ENCODE measurements at regions not wholly inside any gene's neighbourhood (a gene's known extent, or its start where the extent isn't known, plus 50 kb on each side); places are given as distances from the start of the nearest gene placed in this dataset.

DNA sequence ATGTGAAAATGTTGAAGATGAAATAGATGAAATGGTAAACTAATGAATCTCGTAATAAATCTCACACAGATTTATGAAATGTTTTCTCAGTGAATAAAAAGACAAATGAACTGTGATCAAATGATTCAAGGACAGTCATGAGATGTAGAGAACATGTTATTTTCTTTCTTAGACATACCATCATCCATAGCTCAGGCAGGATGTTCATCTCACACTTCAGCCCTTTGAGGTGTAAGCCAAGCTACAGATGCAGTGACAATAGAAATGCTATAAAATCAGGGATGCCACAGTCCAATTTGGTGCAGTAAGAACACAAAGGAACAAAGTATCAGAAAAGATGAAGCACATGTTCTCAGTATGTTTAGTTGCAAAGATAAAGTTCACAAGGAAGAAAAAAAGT, 242.7 kb upstream of the KRR1 start:
- H3K27ac ChIP-seq (ENCODE audit: low read depth), result no peak overlapping the region
- peaks cover 2% of the 10 kb centered on the region for H3K27me3 Mint-ChIP-seq (ENCODE audit: insufficient read depth, low read depth, poor library complexity)
- H3K4me1 ChIP-seq (ENCODE audit: insufficient read depth), result no peaks in the 10 kb centered on the region
- H3F3A ChIP-seq (replicated peaks; ENCODE audit: low read depth), result no peaks in the 10 kb centered on the region
- H3K4me3 Mint-ChIP-seq, result no peak overlapping the region
- TF ChIP-seq CREB1 (CRISPR knock-in tag; IDR thresholded peaks at IDR 0.05; ENCODE audit: low read depth) (no peak), POLR2AphosphoS5 (IDR thresholded peaks at IDR 0.05; ENCODE audit: low read depth) (no peak), JUNB (IDR thresholded peaks at IDR 0.05; ENCODE audit: unreplicated experiment) (no peak), ZNF331 (CRISPR knock-in tag; IDR thresholded peaks at IDR 0.05; ENCODE audit: low read depth) (no peak), ZNF114 (CRISPR knock-in tag; IDR thresholded peaks at IDR 0.05) (no peak), EZH2 (IDR thresholded peaks at IDR 0.05; ENCODE audit: low read depth, unreplicated experiment) (no peak), EZH2phosphoT487 (IDR thresholded peaks at IDR 0.05; ENCODE audit: unreplicated experiment) (no peak), NANOG (IDR thresholded peaks at IDR 0.05; ENCODE audit: borderline replicate concordance) (no peak), STAT1 (IDR thresholded peaks at IDR 0.05; ENCODE audit: unreplicated experiment) (no peak)
- TF ChIP-seq, protein P1, sequence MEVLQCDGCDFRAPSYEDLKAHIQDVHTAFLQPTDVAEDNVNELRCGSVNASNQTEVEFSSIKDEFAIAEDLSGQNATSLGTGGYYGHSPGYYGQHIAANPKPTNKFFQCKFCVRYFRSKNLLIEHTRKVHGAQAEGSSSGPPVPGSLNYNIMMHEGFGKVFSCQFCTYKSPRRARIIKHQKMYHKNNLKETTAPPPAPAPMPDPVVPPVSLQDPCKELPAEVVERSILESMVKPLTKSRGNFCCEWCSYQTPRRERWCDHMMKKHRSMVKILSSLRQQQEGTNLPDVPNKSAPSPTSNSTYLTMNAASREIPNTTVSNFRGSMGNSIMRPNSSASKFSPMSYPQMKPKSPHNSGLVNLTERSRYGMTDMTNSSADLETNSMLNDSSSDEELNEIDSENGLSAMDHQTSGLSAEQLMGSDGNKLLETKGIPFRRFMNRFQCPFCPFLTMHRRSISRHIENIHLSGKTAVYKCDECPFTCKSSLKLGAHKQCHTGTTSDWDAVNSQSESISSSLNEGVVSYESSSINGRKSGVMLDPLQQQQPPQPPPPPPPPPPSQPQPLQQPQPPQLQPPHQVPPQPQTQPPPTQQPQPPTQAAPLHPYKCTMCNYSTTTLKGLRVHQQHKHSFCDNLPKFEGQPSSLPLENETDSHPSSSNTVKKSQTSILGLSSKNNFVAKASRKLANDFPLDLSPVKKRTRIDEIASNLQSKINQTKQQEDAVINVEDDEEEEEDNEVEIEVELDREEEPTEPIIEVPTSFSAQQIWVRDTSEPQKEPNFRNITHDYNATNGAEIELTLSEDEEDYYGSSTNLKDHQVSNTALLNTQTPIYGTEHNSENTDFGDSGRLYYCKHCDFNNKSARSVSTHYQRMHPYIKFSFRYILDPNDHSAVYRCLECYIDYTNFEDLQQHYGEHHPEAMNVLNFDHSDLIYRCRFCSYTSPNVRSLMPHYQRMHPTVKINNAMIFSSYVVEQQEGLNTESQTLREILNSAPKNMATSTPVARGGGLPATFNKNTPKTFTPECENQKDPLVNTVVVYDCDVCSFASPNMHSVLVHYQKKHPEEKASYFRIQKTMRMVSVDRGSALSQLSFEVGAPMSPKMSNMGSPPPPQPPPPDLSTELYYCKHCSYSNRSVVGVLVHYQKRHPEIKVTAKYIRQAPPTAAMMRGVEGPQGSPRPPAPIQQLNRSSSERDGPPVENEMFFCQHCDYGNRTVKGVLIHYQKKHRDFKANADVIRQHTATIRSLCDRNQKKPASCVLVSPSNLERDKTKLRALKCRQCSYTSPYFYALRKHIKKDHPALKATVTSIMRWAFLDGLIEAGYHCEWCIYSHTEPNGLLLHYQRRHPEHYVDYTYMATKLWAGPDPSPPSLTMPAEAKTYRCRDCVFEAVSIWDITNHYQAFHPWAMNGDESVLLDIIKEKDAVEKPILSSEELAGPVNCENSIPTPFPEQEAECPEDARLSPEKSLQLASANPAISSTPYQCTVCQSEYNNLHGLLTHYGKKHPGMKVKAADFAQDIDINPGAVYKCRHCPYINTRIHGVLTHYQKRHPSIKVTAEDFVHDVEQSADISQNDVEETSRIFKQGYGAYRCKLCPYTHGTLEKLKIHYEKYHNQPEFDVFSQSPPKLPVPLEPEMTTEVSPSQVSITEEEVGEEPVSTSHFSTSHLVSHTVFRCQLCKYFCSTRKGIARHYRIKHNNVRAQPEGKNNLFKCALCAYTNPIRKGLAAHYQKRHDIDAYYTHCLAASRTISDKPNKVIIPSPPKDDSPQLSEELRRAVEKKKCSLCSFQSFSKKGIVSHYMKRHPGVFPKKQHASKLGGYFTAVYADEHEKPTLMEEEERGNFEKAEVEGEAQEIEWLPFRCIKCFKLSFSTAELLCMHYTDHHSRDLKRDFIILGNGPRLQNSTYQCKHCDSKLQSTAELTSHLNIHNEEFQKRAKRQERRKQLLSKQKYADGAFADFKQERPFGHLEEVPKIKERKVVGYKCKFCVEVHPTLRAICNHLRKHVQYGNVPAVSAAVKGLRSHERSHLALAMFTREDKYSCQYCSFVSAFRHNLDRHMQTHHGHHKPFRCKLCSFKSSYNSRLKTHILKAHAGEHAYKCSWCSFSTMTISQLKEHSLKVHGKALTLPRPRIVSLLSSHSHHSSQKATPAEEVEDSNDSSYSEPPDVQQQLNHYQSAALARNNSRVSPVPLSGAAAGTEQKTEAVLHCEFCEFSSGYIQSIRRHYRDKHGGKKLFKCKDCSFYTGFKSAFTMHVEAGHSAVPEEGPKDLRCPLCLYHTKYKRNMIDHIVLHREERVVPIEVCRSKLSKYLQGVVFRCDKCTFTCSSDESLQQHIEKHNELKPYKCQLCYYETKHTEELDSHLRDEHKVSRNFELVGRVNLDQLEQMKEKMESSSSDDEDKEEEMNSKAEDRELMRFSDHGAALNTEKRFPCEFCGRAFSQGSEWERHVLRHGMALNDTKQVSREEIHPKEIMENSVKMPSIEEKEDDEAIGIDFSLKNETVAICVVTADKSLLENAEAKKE (CRISPR knock-in tag; IDR thresholded peaks at IDR 0.05), result no peak
- TF ChIP-seq, protein P2, sequence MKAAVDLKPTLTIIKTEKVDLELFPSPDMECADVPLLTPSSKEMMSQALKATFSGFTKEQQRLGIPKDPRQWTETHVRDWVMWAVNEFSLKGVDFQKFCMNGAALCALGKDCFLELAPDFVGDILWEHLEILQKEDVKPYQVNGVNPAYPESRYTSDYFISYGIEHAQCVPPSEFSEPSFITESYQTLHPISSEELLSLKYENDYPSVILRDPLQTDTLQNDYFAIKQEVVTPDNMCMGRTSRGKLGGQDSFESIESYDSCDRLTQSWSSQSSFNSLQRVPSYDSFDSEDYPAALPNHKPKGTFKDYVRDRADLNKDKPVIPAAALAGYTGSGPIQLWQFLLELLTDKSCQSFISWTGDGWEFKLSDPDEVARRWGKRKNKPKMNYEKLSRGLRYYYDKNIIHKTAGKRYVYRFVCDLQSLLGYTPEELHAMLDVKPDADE (IDR thresholded peaks at IDR 0.05), result no peak
- TF ChIP-seq, protein P3, sequence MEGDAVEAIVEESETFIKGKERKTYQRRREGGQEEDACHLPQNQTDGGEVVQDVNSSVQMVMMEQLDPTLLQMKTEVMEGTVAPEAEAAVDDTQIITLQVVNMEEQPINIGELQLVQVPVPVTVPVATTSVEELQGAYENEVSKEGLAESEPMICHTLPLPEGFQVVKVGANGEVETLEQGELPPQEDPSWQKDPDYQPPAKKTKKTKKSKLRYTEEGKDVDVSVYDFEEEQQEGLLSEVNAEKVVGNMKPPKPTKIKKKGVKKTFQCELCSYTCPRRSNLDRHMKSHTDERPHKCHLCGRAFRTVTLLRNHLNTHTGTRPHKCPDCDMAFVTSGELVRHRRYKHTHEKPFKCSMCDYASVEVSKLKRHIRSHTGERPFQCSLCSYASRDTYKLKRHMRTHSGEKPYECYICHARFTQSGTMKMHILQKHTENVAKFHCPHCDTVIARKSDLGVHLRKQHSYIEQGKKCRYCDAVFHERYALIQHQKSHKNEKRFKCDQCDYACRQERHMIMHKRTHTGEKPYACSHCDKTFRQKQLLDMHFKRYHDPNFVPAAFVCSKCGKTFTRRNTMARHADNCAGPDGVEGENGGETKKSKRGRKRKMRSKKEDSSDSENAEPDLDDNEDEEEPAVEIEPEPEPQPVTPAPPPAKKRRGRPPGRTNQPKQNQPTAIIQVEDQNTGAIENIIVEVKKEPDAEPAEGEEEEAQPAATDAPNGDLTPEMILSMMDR (conservative IDR thresholded peaks at IDR 0.05; ENCODE audit: low read depth in 2 of 2), result no peak
- TF ChIP-seq, protein P4, sequence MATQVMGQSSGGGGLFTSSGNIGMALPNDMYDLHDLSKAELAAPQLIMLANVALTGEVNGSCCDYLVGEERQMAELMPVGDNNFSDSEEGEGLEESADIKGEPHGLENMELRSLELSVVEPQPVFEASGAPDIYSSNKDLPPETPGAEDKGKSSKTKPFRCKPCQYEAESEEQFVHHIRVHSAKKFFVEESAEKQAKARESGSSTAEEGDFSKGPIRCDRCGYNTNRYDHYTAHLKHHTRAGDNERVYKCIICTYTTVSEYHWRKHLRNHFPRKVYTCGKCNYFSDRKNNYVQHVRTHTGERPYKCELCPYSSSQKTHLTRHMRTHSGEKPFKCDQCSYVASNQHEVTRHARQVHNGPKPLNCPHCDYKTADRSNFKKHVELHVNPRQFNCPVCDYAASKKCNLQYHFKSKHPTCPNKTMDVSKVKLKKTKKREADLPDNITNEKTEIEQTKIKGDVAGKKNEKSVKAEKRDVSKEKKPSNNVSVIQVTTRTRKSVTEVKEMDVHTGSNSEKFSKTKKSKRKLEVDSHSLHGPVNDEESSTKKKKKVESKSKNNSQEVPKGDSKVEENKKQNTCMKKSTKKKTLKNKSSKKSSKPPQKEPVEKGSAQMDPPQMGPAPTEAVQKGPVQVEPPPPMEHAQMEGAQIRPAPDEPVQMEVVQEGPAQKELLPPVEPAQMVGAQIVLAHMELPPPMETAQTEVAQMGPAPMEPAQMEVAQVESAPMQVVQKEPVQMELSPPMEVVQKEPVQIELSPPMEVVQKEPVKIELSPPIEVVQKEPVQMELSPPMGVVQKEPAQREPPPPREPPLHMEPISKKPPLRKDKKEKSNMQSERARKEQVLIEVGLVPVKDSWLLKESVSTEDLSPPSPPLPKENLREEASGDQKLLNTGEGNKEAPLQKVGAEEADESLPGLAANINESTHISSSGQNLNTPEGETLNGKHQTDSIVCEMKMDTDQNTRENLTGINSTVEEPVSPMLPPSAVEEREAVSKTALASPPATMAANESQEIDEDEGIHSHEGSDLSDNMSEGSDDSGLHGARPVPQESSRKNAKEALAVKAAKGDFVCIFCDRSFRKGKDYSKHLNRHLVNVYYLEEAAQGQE (IDR thresholded peaks at IDR 0.05; ENCODE audit: unreplicated experiment), result no peak
- H3K4me1 Mint-ChIP-seq, result no peaks in the 10 kb centered on the region
- no peaks in the 10 kb centered on the region for H3K36me3 ChIP-seq (ENCODE audit: insufficient read depth)
- H3K79me2 ChIP-seq (replicated peaks; ENCODE audit: insufficient read depth), result no peaks in the 10 kb centered on the region
- ATAC-seq (no peak), DNase-seq (ENCODE audit: low spot score) (no peak)
- no peaks in the 10 kb centered on the region for H3K9me2 ChIP-seq (ENCODE audit: insufficient read depth)
- no peaks in the 10 kb centered on the region for H3K36me3 Mint-ChIP-seq (ENCODE audit: low read depth)
- no peaks in the 10 kb centered on the region for H3K9me3 Mint-ChIP-seq
- no peak overlapping the region for H2AFZ ChIP-seq
- H3K27me3 ChIP-seq (ENCODE audit: insufficient read depth), result no peaks in the 10 kb centered on the region
- no peaks in the 10 kb centered on the region for H4K20me1 ChIP-seq (replicated peaks; ENCODE audit: insufficient read depth)
- H3K4me2 ChIP-seq, result no peak overlapping the region
- H3K27ac Mint-ChIP-seq, result no peak overlapping the region
- H3K4me3 ChIP-seq, result no peak overlapping the region

Measured in GM23338 (cell line).